GM12878 (cell line): ENCODE measurements at regions not wholly inside any gene's neighbourhood (a gene's known extent, or its start where the extent isn't known, plus 50 kb on each side); places are given as distances from the start of the nearest gene placed in this dataset.

Source experiments
- ATAC-seq: fragments of 200-7000 bp; cut with Tn5 transposase; 3 replicates; pipeline ENCODE4 v1.9.1; 2020; ENCODE audit warnings: mild to moderate bottlenecking, moderate library complexity
- BruUV-seq: library from RNA; stranded (reverse); fragments of 400-500 nt; replicated peaks from 2 replicates; lab custom pipeline; 2021; lab: Mats Ljungman, UMichigan
- CTCF ChIA-PET: fragments of 300-600 bp; sonication (Branson Sonifier 250); formaldehyde crosslinking; extraction: SDS; loops from one replicate; lab custom pipeline; 2021; ENCODE audit warnings: inconsistent platforms; lab: Yijun Ruan, JAX
- POLR2A ChIA-PET: fragments of 350-600 bp; formaldehyde crosslinking; extraction: SDS; loops from one replicate; lab custom pipeline; 2021; ENCODE audit warnings: inconsistent platforms; lab: Charles Lee
- RAD21 ChIA-PET: fragments of 300-600 bp; sonication (Branson Sonifier 250); formaldehyde crosslinking; loops from one replicate; lab custom pipeline; 2023; ENCODE audit warnings: antibody characterized with exemption; ENCODE audit not compliant: unreplicated experiment; lab: Charles Lee
- SMC1A ChIA-PET: fragments of 300-600 bp; sonication (Branson Sonifier 250); formaldehyde crosslinking; loops from one replicate; lab custom pipeline; 2023; ENCODE audit not compliant: unreplicated experiment, uncharacterized antibody; lab: Charles Lee
- DNase-seq: peaks from one replicate; pipeline ENCODE4 v3.0.0-alpha.2; 2011; ENCODE audit warnings: low read depth, low spot score
- FAIRE-seq: peaks from 3 replicates; lab custom pipeline; 2011; peaks lifted over from hg19 to GRCh38; lab: Jason Lieb, UNC
- H2AFZ ChIP-seq: 2 replicates; pipeline ENCODE4 v1.6.0; 2011; ENCODE audit warnings: low read depth, low read length, control low read depth; ENCODE audit not compliant: control insufficient read depth
- H3K27ac ChIP-seq: 2 replicates; pipeline ENCODE4 v1.5.1; 2011; ENCODE audit warnings: control low read depth; ENCODE audit not compliant: control insufficient read depth, insufficient read depth
- H3K27me3 ChIP-seq, 2 experiments: replicated peaks in 1 of 2; 2 replicates each; pipeline versions ENCODE4 v1.6.0 to v1.6.1; 2011; ENCODE audit warnings: low read length in 1 of 2; ENCODE audit not compliant: control insufficient read depth in 2 of 2, insufficient read depth in 2 of 2
- H3K36me3 ChIP-seq, 2 experiments: 2 replicates each; pipeline ENCODE4 v1.5.1; 2011; ENCODE audit warnings: low read length in 1 of 2; ENCODE audit not compliant: control insufficient read depth in 2 of 2, insufficient read depth in 2 of 2
- H3K4me1 ChIP-seq: 2 replicates; pipeline ENCODE4 v1.6.1; 2011; ENCODE audit warnings: mild to moderate bottlenecking, low read length, moderate library complexity, mixed read lengths; ENCODE audit not compliant: control insufficient read depth, insufficient read depth
- H3K4me2 ChIP-seq: 2 replicates; pipeline ENCODE4 v1.6.0; 2011; ENCODE audit warnings: control low read depth; ENCODE audit not compliant: control insufficient read depth, insufficient read depth
- H3K4me3 ChIP-seq: fragments of 200-600 bp; sonication (generic); 2 replicates; pipeline ENCODE4 v1.5.1; 2016
- H3K79me2 ChIP-seq: 2 replicates; pipeline ENCODE4 v1.6.0; 2011; ENCODE audit warnings: low read length; ENCODE audit not compliant: control insufficient read depth, insufficient read depth
- H3K9ac ChIP-seq: 2 replicates; pipeline ENCODE4 v1.8.0; 2011; ENCODE audit warnings: low read length, control low read depth, mixed read lengths; ENCODE audit not compliant: control insufficient read depth, insufficient read depth
- H3K9me3 ChIP-seq: replicated peaks from 3 replicates; pipeline ENCODE4 v1.5.1; 2011; ENCODE audit warnings: mild to moderate bottlenecking, low read length; ENCODE audit not compliant: control insufficient read depth, insufficient read depth
- H4K20me1 ChIP-seq: 2 replicates; pipeline ENCODE4 v1.6.0; 2011; ENCODE audit not compliant: control insufficient read depth, insufficient read depth
- BMI1 ChIP-seq: fragments of 450-650 bp; IDR thresholded peaks from 2 replicates; pipeline ENCODE4 v1.6.1; 2016; ENCODE audit warnings: mild to moderate bottlenecking, moderate library complexity, borderline replicate concordance
- HDAC6 ChIP-seq: fragments of 200-600 bp; sonication (generic); IDR thresholded peaks from one replicate; pipeline ENCODE4 v1.8.0; 2017; ENCODE audit warnings: antibody characterized with exemption; ENCODE audit not compliant: unreplicated experiment
- JUNB ChIP-seq: IDR thresholded peaks from 2 replicates; pipeline ENCODE4 v1.6.1; 2016; ENCODE audit warnings: antibody characterized with exemption, mild to moderate bottlenecking
- KAT2A ChIP-seq: conservative IDR thresholded peaks from 2 replicates; pipeline ENCODE4 v1.6.1; 2011; ENCODE audit warnings: low read depth, low read length; ENCODE audit not compliant: control insufficient read depth
- LARP7 ChIP-seq: fragments of 450-650 bp; IDR thresholded peaks from 2 replicates; pipeline ENCODE4 v1.6.1; 2017; ENCODE audit warnings: mild to moderate bottlenecking
- NR2F1 ChIP-seq: fragments of 450-650 bp; conservative IDR thresholded peaks from 2 replicates; pipeline ENCODE4 v1.6.1; 2017; ENCODE audit warnings: mild to moderate bottlenecking
- PKNOX1 ChIP-seq: fragments of 450-650 bp; IDR thresholded peaks from 2 replicates; pipeline ENCODE4 v1.6.1; 2016; ENCODE audit warnings: mild to moderate bottlenecking
- PML ChIP-seq: IDR thresholded peaks from 2 replicates; pipeline ENCODE4 v1.6.1; 2012; ENCODE audit warnings: low read length, inconsistent platforms
- SIX5 ChIP-seq: IDR thresholded peaks from 2 replicates; pipeline ENCODE4 v1.6.1; 2011; ENCODE audit warnings: mild to moderate bottlenecking, low read depth, low read length, moderate library complexity; ENCODE audit not compliant: severe bottlenecking
- SRF ChIP-seq, 2 experiments: IDR thresholded peaks; 2 replicates each; pipeline ENCODE4 v1.6.1; 2011; ENCODE audit warnings: low read depth in 2 of 2, low read length in 2 of 2, mild to moderate bottlenecking in 1 of 2, moderate library complexity in 1 of 2
- ZNF217 ChIP-seq: fragments of 450-650 bp; IDR thresholded peaks from 2 replicates; pipeline ENCODE4 v1.6.1; 2017; ENCODE audit warnings: antibody characterized with exemption, mild to moderate bottlenecking
- WGBS: methylation state at CpG from one replicate; pipeline ENCODE4 v1.1.6; 2016; ENCODE audit warnings: low lambda C conversion rate; ENCODE audit not compliant: insufficient replicate concordance, insufficient coverage; ENCODE audit errors: missing lambda C conversion rate; 5-methylcytosine and 5-hydroxymethylcytosine counted together
- in situ Hi-C: fragments of 300-500 bp; cut with MboI; formaldehyde crosslinking; loops from 9 replicates; pipeline ENCODE4 v1.14.3; 2018; ENCODE audit warnings: mixed read lengths
- intact Hi-C: fragments of 100-400 bp; cut with micrococcal nuclease; formaldehyde crosslinking; loops from one replicate; pipeline ENCODE4 v1.14.2; 2022; ENCODE audit not compliant: unreplicated experiment
- TF ChIP-seq, protein P1 (sequence below): fragments of 450-650 bp; formaldehyde crosslinking; IDR thresholded peaks from 2 replicates; pipeline ENCODE4 v1.4.0; 2020; ENCODE audit warnings: mild to moderate bottlenecking, moderate library complexity
- TF ChIP-seq, protein P2 (sequence below): IDR thresholded peaks from 2 replicates; pipeline ENCODE4 v1.6.1; 2011; ENCODE audit warnings: borderline replicate concordance, low read depth, mild to moderate bottlenecking, moderate library complexity, mixed read lengths, low read length; ENCODE audit not compliant: insufficient read depth; ENCODE audit errors: extremely low read length

GRCh38 chr10:64855941-64856340 lies 1334.7 kb downstream of the REEP3 start:
- BruUV-seq = no TSS peak
- FAIRE-seq (no peak), ATAC-seq (no peak), DNase-seq (no peak)
- no peak overlapping the region for H2AFZ ChIP-seq
- no peaks in the 10 kb centered on the region for H3K36me3 ChIP-seq
- no peaks in the 10 kb centered on the region for H3K27me3 ChIP-seq
- SMC1A ChIA-PET = interaction anchor here (0.9 kb wide), 1 partner anchor 53 kb away, joined by 3 read pairs; no protein-coding TSS in a partner anchor
- RAD21 ChIA-PET = no interaction called here
- TF ChIP-seq ZNF217 (no peak), SIX5 (no peak), HDAC6 (no peak), KAT2A (no peak), PKNOX1 (no peak), LARP7 (no peak), JUNB (no peak), NR2F1 (no peak), BMI1 (no peak), PML (no peak), SRF (IDR thresholded peaks at IDR 0.05; ENCODE audit: low read depth in 2 of 2, low read length in 2 of 2) (no peak)
- TF ChIP-seq, protein P1, sequence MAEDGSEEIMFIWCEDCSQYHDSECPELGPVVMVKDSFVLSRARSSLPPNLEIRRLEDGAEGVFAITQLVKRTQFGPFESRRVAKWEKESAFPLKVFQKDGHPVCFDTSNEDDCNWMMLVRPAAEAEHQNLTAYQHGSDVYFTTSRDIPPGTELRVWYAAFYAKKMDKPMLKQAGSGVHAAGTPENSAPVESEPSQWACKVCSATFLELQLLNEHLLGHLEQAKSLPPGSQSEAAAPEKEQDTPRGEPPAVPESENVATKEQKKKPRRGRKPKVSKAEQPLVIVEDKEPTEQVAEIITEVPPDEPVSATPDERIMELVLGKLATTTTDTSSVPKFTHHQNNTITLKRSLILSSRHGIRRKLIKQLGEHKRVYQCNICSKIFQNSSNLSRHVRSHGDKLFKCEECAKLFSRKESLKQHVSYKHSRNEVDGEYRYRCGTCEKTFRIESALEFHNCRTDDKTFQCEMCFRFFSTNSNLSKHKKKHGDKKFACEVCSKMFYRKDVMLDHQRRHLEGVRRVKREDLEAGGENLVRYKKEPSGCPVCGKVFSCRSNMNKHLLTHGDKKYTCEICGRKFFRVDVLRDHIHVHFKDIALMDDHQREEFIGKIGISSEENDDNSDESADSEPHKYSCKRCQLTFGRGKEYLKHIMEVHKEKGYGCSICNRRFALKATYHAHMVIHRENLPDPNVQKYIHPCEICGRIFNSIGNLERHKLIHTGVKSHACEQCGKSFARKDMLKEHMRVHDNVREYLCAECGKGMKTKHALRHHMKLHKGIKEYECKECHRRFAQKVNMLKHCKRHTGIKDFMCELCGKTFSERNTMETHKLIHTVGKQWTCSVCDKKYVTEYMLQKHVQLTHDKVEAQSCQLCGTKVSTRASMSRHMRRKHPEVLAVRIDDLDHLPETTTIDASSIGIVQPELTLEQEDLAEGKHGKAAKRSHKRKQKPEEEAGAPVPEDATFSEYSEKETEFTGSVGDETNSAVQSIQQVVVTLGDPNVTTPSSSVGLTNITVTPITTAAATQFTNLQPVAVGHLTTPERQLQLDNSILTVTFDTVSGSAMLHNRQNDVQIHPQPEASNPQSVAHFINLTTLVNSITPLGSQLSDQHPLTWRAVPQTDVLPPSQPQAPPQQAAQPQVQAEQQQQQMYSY = no peak
- TF ChIP-seq, protein P2, sequence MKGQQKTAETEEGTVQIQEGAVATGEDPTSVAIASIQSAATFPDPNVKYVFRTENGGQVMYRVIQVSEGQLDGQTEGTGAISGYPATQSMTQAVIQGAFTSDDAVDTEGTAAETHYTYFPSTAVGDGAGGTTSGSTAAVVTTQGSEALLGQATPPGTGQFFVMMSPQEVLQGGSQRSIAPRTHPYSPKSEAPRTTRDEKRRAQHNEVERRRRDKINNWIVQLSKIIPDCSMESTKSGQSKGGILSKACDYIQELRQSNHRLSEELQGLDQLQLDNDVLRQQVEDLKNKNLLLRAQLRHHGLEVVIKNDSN = no peak
- H3K4me2 ChIP-seq = no peak overlapping the region
- H3K4me1 ChIP-seq = no peaks in the 10 kb centered on the region
- CTCF ChIA-PET = no interaction called here
- in situ Hi-C loops (no loop called here), intact Hi-C loops (no loop called here)
- 26% methylated on average over 2 of the region's 2 CpGs for WGBS
- POLR2A ChIA-PET = no interaction called here
- H3K4me3 ChIP-seq = no peak overlapping the region
- H3K27ac ChIP-seq = no peak overlapping the region
- no peaks in the 10 kb centered on the region for H3K79me2 ChIP-seq
- H3K9me3 ChIP-seq = no peaks in the 10 kb centered on the region
- H4K20me1 ChIP-seq = no peaks in the 10 kb centered on the region
- no peak overlapping the region for H3K9ac ChIP-seq
